GM21390 (cell line): ENCODE measurements at regions not wholly inside any gene's neighbourhood (a gene's known extent, or its start where the extent isn't known, plus 50 kb on each side); places are given as distances from the start of the nearest gene placed in this dataset.

Experiments used
- ATAC-seq: cut with Tn5 transposase; IDR thresholded peaks from one replicate; pipeline ENCODE4 v1.9.1; 2021; ENCODE audit not compliant: unreplicated experiment

- ATAC-seq = no peak
These were observed 843.9 kb downstream of the QKI start for GRCh38 chr6:164258421-164258820.

- no peak for ATAC-seq
These were observed 838.4 kb downstream of the QKI start for GRCh38 chr6:164252948-164253347.

GRCh38 chr6:164252291-164252690, 837.8 kb downstream of the QKI start:
- no peak for ATAC-seq

- ATAC-seq = no peak
These were observed 832.6 kb downstream of the QKI start for GRCh38 chr6:164247106-164247505.

GRCh38 chr6:164246082-164246481, 831.6 kb downstream of the QKI start:
- no peak for ATAC-seq

- no peak for ATAC-seq
These were observed 829.4 kb downstream of the QKI start for GRCh38 chr6:164243949-164244348.

GRCh38 chr6:164243012-164243610, 828.6 kb downstream of the QKI start:
- ATAC-seq = no peak

GRCh38 chr6:164230804-164231203, 816.3 kb downstream of the QKI start:
- no peak for ATAC-seq

GRCh38 chr6:164230259-164230658, 815.7 kb downstream of the QKI start:
- ATAC-seq = no peak

- ATAC-seq = no peak
These were observed 815.2 kb downstream of the QKI start for GRCh38 chr6:164229716-164230115.

- no peak for ATAC-seq
These were observed 813.5 kb downstream of the QKI start for GRCh38 chr6:164227952-164228522.

GRCh38 chr6:164216839-164217238, 802.3 kb downstream of the QKI start:
- no peak for ATAC-seq

GRCh38 chr6:164216368-164216767, 801.9 kb downstream of the QKI start:
- no peak for ATAC-seq

- ATAC-seq = no peak
These were observed 799.5 kb downstream of the QKI start for GRCh38 chr6:164214066-164214465.

- no peak for ATAC-seq
These were observed 796.7 kb downstream of the QKI start for GRCh38 chr6:164211254-164211653.

GRCh38 chr6:164210783-164211182, 796.3 kb downstream of the QKI start:
- no peak for ATAC-seq

- ATAC-seq = no peak
These were observed 795.8 kb downstream of the QKI start for GRCh38 chr6:164210323-164210722.

- ATAC-seq = no peak
These were observed 793.9 kb downstream of the QKI start for GRCh38 chr6:164208371-164208770.

- no peak for ATAC-seq
These were observed 792.4 kb downstream of the QKI start for GRCh38 chr6:164206807-164207423.

GRCh38 chr6:164200071-164200470, 785.6 kb downstream of the QKI start:
- ATAC-seq = no peak

- ATAC-seq = no peak
These were observed 781.4 kb downstream of the QKI start for GRCh38 chr6:164195942-164196281.

- ATAC-seq = no peak
These were observed 780.9 kb downstream of the QKI start for GRCh38 chr6:164195278-164195941.
